Esophagus muscularis mucosa (tissue), 4 donors: ENCODE measurements at regions not wholly inside any gene's neighbourhood (a gene's known extent, or its start where the extent isn't known, plus 50 kb on each side); places are given as distances from the start of the nearest gene placed in this dataset.
"Not testable (repeated sequence)": the region's sequence is repeated elsewhere in the genome, so short reads cannot be mapped to it uniquely, and the experiment has no call there.

Experiments
- DNase-seq: peaks from one replicate; pipeline ENCODE4 v3.0.0-alpha.2; 2017; ENCODE audit errors: extremely low spot score
- H3K27ac ChIP-seq, 4 donors: fragments of 200-600 bp; sonication (generic); replicated peaks in 1 of 4; 1 replicate in 3 of 4; 2 replicates in 1 of 4; pipeline ENCODE4 v1.5.1; 2016 to 2019; ENCODE audit warnings: mild to moderate bottlenecking in 1 of 4
- H3K27me3 ChIP-seq, 4 donors: fragments of 200-600 bp; sonication (generic); one replicate each; pipeline versions ENCODE4 v1.5.1 to v1.6.0; 2016 to 2019
- H3K36me3 ChIP-seq, 4 donors: fragments of 200-600 bp; sonication (generic); one replicate each; pipeline ENCODE4 v1.5.1; 2016 to 2019
- H3K4me1 ChIP-seq, 4 donors: fragments of 200-600 bp; sonication (generic); one replicate each; pipeline ENCODE4 v1.5.1; 2016 to 2019
- H3K4me3 ChIP-seq, 4 donors: fragments of 200-600 bp; sonication (generic); 1 replicate in 2 of 4; 2 replicates in 2 of 4; pipeline ENCODE4 v1.5.1; 2016 to 2019; ENCODE audit warnings: mild to moderate bottlenecking in 4 of 4, moderate library complexity in 1 of 4
- H3K9me3 ChIP-seq, 4 donors: fragments of 200-600 bp; sonication (generic); 1 replicate in 3 of 4; 2 replicates in 1 of 4; pipeline ENCODE4 v1.5.1; 2016 to 2019
- CTCF ChIP-seq, 3 experiments: fragments of 200-600 bp in 2 of 3; fragments of 450-650 bp in 1 of 3; sonication (generic) in 2 of 3; IDR thresholded peaks; one replicate each; pipeline ENCODE4 v1.5.1; 2017 to 2019; ENCODE audit warnings: antibody characterized with exemption in 3 of 3, mild to moderate bottlenecking in 2 of 3, moderate library complexity in 1 of 3
- EP300 ChIP-seq: sonication (generic); formaldehyde crosslinking; IDR thresholded peaks from one replicate; pipeline ENCODE4 v1.6.1; 2017; ENCODE audit warnings: antibody characterized with exemption
- POLR2A ChIP-seq: fragments of 450-650 bp; IDR thresholded peaks from one replicate; pipeline ENCODE4 v1.6.1; 2017; ENCODE audit warnings: antibody characterized with exemption, moderate library complexity, mild to moderate bottlenecking, low read depth
- POLR2AphosphoS5 ChIP-seq, 2 donors: sonication (generic); formaldehyde crosslinking; IDR thresholded peaks; one replicate each; pipeline ENCODE4 v1.6.1; 2017; ENCODE audit warnings: antibody characterized with exemption in 2 of 2
- WGBS: methylation state at CpG from one replicate; pipeline ENCODE4 v1.1.5; 2018; 5-methylcytosine and 5-hydroxymethylcytosine counted together
- intact Hi-C: fragments of 100-400 bp; cut with DNase I; formaldehyde crosslinking; loops from one replicate; pipeline ENCODE4 v1.15.1; 2023

GRCh38 chr22:11253000-11253511 lies 4274.9 kb upstream of the OR11H1 start:
- no peak for DNase-seq
- Histone ChIP-seq H3K27ac (no peak overlapping the region), H3K4me3 (no peak overlapping the region), H3K27me3 (no peaks in the 10 kb centered on the region), H3K4me1 (no peaks in the 10 kb centered on the region), H3K36me3 (no peaks in the 10 kb centered on the region), H3K9me3 (peaks cover 0 to 5% (median 0%) of the 10 kb centered on the region in 4 donors)
- intact Hi-C loops = no loop called here
- WGBS = 95% methylated on average over 42 of the region's 48 CpGs
- TF ChIP-seq POLR2A (no peak), EP300 (no peak), CTCF (IDR thresholded peaks at IDR 0.05) (no peak), POLR2AphosphoS5 (IDR thresholded peaks at IDR 0.05) (no peak)

GRCh38 chr22:11270981-11271380 lies 4257.0 kb upstream of the OR11H1 start:
- intact Hi-C loops, H3K27ac ChIP-seq, DNase-seq, H3K27me3 ChIP-seq, H3K4me1 ChIP-seq, H3K36me3 ChIP-seq, H3K4me3 ChIP-seq, H3K9me3 ChIP-seq: not testable (repeated sequence)
- WGBS = 93% methylated on average over 5 of the region's 8 CpGs

GRCh38 chr22:11285116-11285838 lies 4242.7 kb upstream of the OR11H1 start:
- intact Hi-C loops = not testable (repeated sequence)

GRCh38 chr22:11285839-11286205 lies 4242.2 kb upstream of the OR11H1 start:
- H3K4me1 ChIP-seq, H3K4me3 ChIP-seq, H3K27ac ChIP-seq, intact Hi-C loops, H3K36me3 ChIP-seq, H3K27me3 ChIP-seq: not testable (repeated sequence)
- DNase-seq = peak; percentile 64
- WGBS = 56% methylated on average over 5 of the region's 5 CpGs
- peaks cover 0 to 33% (median 20%) of the 10 kb centered on the region in 4 donors for H3K9me3 ChIP-seq

More at GRCh38 chr22:11285116-11285838, 4242.7 kb upstream of the OR11H1 start:
- H3K4me3 ChIP-seq, H3K27ac ChIP-seq, H3K27me3 ChIP-seq, H3K36me3 ChIP-seq, H3K4me1 ChIP-seq: not testable (repeated sequence)
- WGBS = 74% methylated on average over 32 of the region's 32 CpGs
- DNase-seq = peak; percentile 91
- H3K9me3 ChIP-seq = peaks cover 0 to 33% (median 20%) of the 10 kb centered on the region in 4 donors

- H3K4me3 ChIP-seq, H3K36me3 ChIP-seq, H3K27ac ChIP-seq, DNase-seq, intact Hi-C loops, H3K27me3 ChIP-seq, H3K4me1 ChIP-seq: not testable (repeated sequence)
- WGBS = 78% methylated on average over 15 of the region's 15 CpGs
- H3K9me3 ChIP-seq = peaks cover 0 to 39% (median 20%) of the 10 kb centered on the region in 4 donors
Observed at GRCh38 chr22:11288246-11289220, 4239.5 kb upstream of the OR11H1 start.

- H3K4me3 ChIP-seq, H3K4me1 ChIP-seq, intact Hi-C loops, H3K27me3 ChIP-seq, H3K27ac ChIP-seq, H3K36me3 ChIP-seq, DNase-seq: not testable (repeated sequence)
- 56% methylated on average over 5 of the region's 5 CpGs for WGBS
- peaks cover 0 to 37% (median 21%) of the 10 kb centered on the region in 4 donors for H3K9me3 ChIP-seq
Observed at GRCh38 chr22:11298126-11298893, 4229.7 kb upstream of the OR11H1 start.

- WGBS = 70% methylated on average over 7 of the region's 7 CpGs
- H3K9me3 ChIP-seq = peaks cover 0 to 51% (median 30%) of the 10 kb centered on the region in 4 donors
- H3K4me1 ChIP-seq, H3K27me3 ChIP-seq, H3K4me3 ChIP-seq, H3K27ac ChIP-seq, intact Hi-C loops, H3K36me3 ChIP-seq, DNase-seq: not testable (repeated sequence)
Observed at GRCh38 chr22:11302427-11302826, 4225.6 kb upstream of the OR11H1 start.

- H3K4me3 ChIP-seq, H3K27me3 ChIP-seq, H3K36me3 ChIP-seq, H3K27ac ChIP-seq, intact Hi-C loops, H3K4me1 ChIP-seq, DNase-seq: not testable (repeated sequence)
- H3K9me3 ChIP-seq = peaks cover 0 to 55% (median 31%) of the 10 kb centered on the region in 4 donors
- WGBS = 35% methylated on average over 1 of the region's 1 CpG
Observed at GRCh38 chr22:11302904-11303303, 4225.1 kb upstream of the OR11H1 start.

GRCh38 chr22:11305179-11305578 lies 4222.8 kb upstream of the OR11H1 start:
- H3K4me1 ChIP-seq, intact Hi-C loops: not testable (repeated sequence)
- H3K9me3 ChIP-seq = peaks cover 0 to 62% (median 38%) of the 10 kb centered on the region in 4 donors

GRCh38 chr22:11306933-11307518 lies 4221.0 kb upstream of the OR11H1 start:
- intact Hi-C loops, H3K27me3 ChIP-seq, H3K27ac ChIP-seq, H3K36me3 ChIP-seq, H3K4me3 ChIP-seq, H3K4me1 ChIP-seq: not testable (repeated sequence)
- peaks cover 0 to 54% (median 31%) of the 10 kb centered on the region in 4 donors for H3K9me3 ChIP-seq
- DNase-seq = peak; percentile 91
- 75% methylated on average over 6 of the region's 6 CpGs for WGBS

More at GRCh38 chr22:11305179-11305578, 4222.8 kb upstream of the OR11H1 start:
- H3K27me3 ChIP-seq, H3K4me3 ChIP-seq, H3K27ac ChIP-seq, DNase-seq, H3K36me3 ChIP-seq: not testable (repeated sequence)
- whole genome bisulfite sequencing = 84% methylated on average over 7 of the region's 7 CpGs
